Stomach (tissue), 4 donors: ENCODE measurements at regions not wholly inside any gene's neighbourhood (a gene's known extent, or its start where the extent isn't known, plus 50 kb on each side); places are given as distances from the start of the nearest gene placed in this dataset.

Experiments
- EP300 ChIP-seq: sonication (generic); formaldehyde crosslinking; IDR thresholded peaks from one replicate; pipeline ENCODE4 v1.6.1; 2017; ENCODE audit warnings: antibody characterized with exemption
- POLR2A ChIP-seq, 4 donors: fragments of 450-650 bp; IDR thresholded peaks; one replicate each; pipeline ENCODE4 v1.6.1; 2016; ENCODE audit warnings: antibody characterized with exemption in 4 of 4, control low read depth in 2 of 4, mild to moderate bottlenecking in 1 of 4, moderate library complexity in 1 of 4
- POLR2AphosphoS5 ChIP-seq, 3 donors: sonication (generic); formaldehyde crosslinking; IDR thresholded peaks; one replicate each; pipeline ENCODE4 v1.6.1; 2016; ENCODE audit warnings: antibody characterized with exemption in 3 of 3
- TF ChIP-seq, protein P1 (sequence below), 7 experiments: fragments of 450-650 bp in 4 of 7; fragments of 200-600 bp in 3 of 7; sonication (generic) in 3 of 7; IDR thresholded peaks; one replicate each; pipeline ENCODE4 v1.5.1; 2016 to 2019; ENCODE audit warnings: antibody characterized with exemption in 7 of 7, control low read depth in 2 of 7, mild to moderate bottlenecking in 1 of 7

DNA sequence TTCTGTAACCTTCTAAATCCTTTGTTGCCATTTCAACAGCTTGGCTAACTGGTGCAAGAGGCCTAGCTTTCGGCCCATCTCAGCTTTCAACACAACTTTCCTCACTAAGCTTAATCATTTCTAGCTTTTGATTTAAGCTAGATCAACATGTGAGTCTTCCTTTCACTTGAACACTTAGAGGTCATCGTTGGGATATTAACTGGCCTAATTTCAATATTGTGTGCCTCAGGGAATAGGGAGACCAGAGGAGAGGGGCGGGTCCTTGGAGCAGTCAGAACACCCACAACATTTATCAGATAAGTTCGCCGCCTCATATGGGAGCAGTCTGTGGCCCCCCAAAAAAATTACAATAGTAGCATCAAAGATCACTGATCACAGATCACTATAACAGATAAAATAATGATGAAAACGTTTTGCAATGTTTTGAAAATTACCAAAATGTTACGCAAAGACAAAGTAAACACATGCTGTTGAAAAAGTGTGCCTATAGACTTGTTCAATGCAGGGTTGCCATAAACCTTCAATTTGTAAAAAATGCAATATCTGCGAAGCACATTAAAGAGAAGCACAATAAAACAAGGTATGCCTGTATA, 66.8 kb upstream of the PCSK1 start:
- TF ChIP-seq POLR2A (IDR thresholded peaks at IDR 0.05) (no peak), POLR2AphosphoS5 (IDR thresholded peaks at IDR 0.05) (no peak), EP300 (no peak)
- TF ChIP-seq, protein P1, sequence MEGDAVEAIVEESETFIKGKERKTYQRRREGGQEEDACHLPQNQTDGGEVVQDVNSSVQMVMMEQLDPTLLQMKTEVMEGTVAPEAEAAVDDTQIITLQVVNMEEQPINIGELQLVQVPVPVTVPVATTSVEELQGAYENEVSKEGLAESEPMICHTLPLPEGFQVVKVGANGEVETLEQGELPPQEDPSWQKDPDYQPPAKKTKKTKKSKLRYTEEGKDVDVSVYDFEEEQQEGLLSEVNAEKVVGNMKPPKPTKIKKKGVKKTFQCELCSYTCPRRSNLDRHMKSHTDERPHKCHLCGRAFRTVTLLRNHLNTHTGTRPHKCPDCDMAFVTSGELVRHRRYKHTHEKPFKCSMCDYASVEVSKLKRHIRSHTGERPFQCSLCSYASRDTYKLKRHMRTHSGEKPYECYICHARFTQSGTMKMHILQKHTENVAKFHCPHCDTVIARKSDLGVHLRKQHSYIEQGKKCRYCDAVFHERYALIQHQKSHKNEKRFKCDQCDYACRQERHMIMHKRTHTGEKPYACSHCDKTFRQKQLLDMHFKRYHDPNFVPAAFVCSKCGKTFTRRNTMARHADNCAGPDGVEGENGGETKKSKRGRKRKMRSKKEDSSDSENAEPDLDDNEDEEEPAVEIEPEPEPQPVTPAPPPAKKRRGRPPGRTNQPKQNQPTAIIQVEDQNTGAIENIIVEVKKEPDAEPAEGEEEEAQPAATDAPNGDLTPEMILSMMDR (IDR thresholded peaks at IDR 0.05): no peak
